Ishikawa (cell line): ENCODE measurements at regions not wholly inside any gene's neighbourhood (a gene's known extent, or its start where the extent isn't known, plus 50 kb on each side); places are given as distances from the start of the nearest gene placed in this dataset.

Experiments
- CEBPB ChIP-seq: IDR thresholded peaks from 2 replicates; pipeline ENCODE4 v1.6.1; 2012
- CREB1 ChIP-seq: IDR thresholded peaks from 2 replicates; pipeline ENCODE4 v1.6.1; 2012; ENCODE audit warnings: low read depth
- EGR1 ChIP-seq: IDR thresholded peaks from 2 replicates; pipeline ENCODE4 v1.6.1; 2012
- EP300 ChIP-seq: IDR thresholded peaks from 2 replicates; pipeline ENCODE4 v1.6.1; 2012; ENCODE audit warnings: borderline replicate concordance
- FOXM1 ChIP-seq: IDR thresholded peaks from 2 replicates; pipeline ENCODE4 v1.6.1; 2012; ENCODE audit warnings: low read depth, borderline replicate concordance
- MAX ChIP-seq: IDR thresholded peaks from 2 replicates; pipeline ENCODE4 v1.6.1; 2012
- NFIC ChIP-seq: IDR thresholded peaks from 2 replicates; pipeline ENCODE4 v1.6.1; 2012
- RAD21 ChIP-seq: IDR thresholded peaks from 2 replicates; pipeline ENCODE4 v1.6.1; 2012; ENCODE audit warnings: low read depth
- REST ChIP-seq: IDR thresholded peaks from 2 replicates; pipeline ENCODE4 v1.6.1; 2012; ENCODE audit warnings: low read depth, mild to moderate bottlenecking
- TAF1 ChIP-seq: IDR thresholded peaks from 2 replicates; pipeline ENCODE4 v1.6.1; 2012; ENCODE audit warnings: low read depth, mild to moderate bottlenecking
- TCF12 ChIP-seq: IDR thresholded peaks from 2 replicates; pipeline ENCODE4 v1.6.1; 2012; ENCODE audit warnings: low read depth
- TEAD4 ChIP-seq: IDR thresholded peaks from 2 replicates; pipeline ENCODE4 v1.6.1; 2012
- USF1 ChIP-seq: IDR thresholded peaks from 2 replicates; pipeline ENCODE4 v1.6.1; 2012
- YY1 ChIP-seq: IDR thresholded peaks from 2 replicates; pipeline ENCODE4 v1.6.1; 2012; ENCODE audit warnings: low read depth
- ZBTB7A ChIP-seq: IDR thresholded peaks from 2 replicates; pipeline ENCODE4 v1.6.1; 2012; ENCODE audit warnings: low read depth

GRCh38 chr19:30690935-30691818 lies 319.0 kb downstream of the ZNF536 start:
- TF ChIP-seq EP300 (no peak), TCF12 (no peak), YY1 (no peak), MAX (no peak), NFIC (no peak), TAF1 (no peak), RAD21 (no peak), USF1 (no peak), EGR1 (no peak), REST (no peak), CEBPB (no peak), TEAD4 (no peak), FOXM1 (no peak), ZBTB7A (no peak), CREB1 (no peak)

- TF ChIP-seq CEBPB: no peak
- TF ChIP-seq MAX: no peak
- no peak for TF ChIP-seq USF1
- TF ChIP-seq RAD21: no peak
- TF ChIP-seq ZBTB7A: no peak
- TF ChIP-seq REST: no peak
- TF ChIP-seq TEAD4: no peak
- TF ChIP-seq EGR1: no peak
- no peak for TF ChIP-seq TCF12
- no peak for TF ChIP-seq FOXM1
- TF ChIP-seq CREB1: no peak
- TF ChIP-seq TAF1: no peak
- no peak for TF ChIP-seq YY1
- TF ChIP-seq EP300: no peak
- TF ChIP-seq NFIC: no peak
Observed at GRCh38 chr19:30690525-30690924, 318.3 kb downstream of the ZNF536 start.

GRCh38 chr19:30689474-30689873 lies 317.3 kb downstream of the ZNF536 start:
- no peak for TF ChIP-seq ZBTB7A
- no peak for TF ChIP-seq YY1
- TF ChIP-seq TEAD4: no peak
- TF ChIP-seq NFIC: no peak
- no peak for TF ChIP-seq USF1
- TF ChIP-seq REST: no peak
- TF ChIP-seq TCF12: no peak
- TF ChIP-seq CREB1: no peak
- TF ChIP-seq EP300: no peak
- no peak for TF ChIP-seq MAX
- TF ChIP-seq TAF1: no peak
- TF ChIP-seq CEBPB: no peak
- no peak for TF ChIP-seq RAD21
- no peak for TF ChIP-seq FOXM1
- no peak for TF ChIP-seq EGR1

GRCh38 chr19:30688696-30689095 lies 316.5 kb downstream of the ZNF536 start:
- TF ChIP-seq CEBPB: no peak
- TF ChIP-seq ZBTB7A: no peak
- no peak for TF ChIP-seq RAD21
- TF ChIP-seq TAF1: no peak
- TF ChIP-seq EGR1: no peak
- TF ChIP-seq EP300: no peak
- no peak for TF ChIP-seq CREB1
- no peak for TF ChIP-seq NFIC
- no peak for TF ChIP-seq REST
- no peak for TF ChIP-seq MAX
- no peak for TF ChIP-seq TEAD4
- no peak for TF ChIP-seq USF1
- TF ChIP-seq TCF12: no peak
- no peak for TF ChIP-seq FOXM1
- no peak for TF ChIP-seq YY1
